ENCODE measurements at regions not wholly inside any gene's neighbourhood (a gene's known extent, or its start where the extent isn't known, plus 50 kb on each side); places are given as distances from the start of the nearest gene placed in this dataset.

DNA sequence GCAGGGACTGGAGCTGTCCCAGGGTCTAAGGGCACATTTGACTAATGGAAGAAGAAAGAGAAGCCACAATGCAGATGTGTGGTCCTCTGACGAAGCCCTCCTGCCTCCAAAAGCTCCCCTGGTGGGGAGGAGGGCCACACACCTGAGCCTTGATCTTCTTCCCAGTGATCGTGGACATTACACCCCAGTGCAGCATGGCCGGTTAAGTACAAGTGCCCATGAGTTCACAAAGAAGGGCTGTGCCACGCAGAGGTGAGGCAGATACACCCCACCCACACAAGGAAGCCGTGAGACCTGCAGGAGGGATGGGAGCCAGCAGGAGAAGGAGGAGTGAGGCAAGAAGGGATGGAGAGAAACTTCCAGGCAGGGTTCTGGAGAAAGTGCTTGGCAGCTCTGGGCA is 199.0 kb upstream of the MVB12B start:
- no peak for DNase-seq

- DNase-seq: no peak
Measured at GRCh38 chr9:126128494-126129142, 198.0 kb upstream of the MVB12B start.

GRCh38 chr9:126131066-126132010 is 195.3 kb upstream of the MVB12B start:
- no peak for DNase-seq

GRCh38 chr9:126132746-126133145 is 193.9 kb upstream of the MVB12B start:
- no peak for DNase-seq

DNA sequence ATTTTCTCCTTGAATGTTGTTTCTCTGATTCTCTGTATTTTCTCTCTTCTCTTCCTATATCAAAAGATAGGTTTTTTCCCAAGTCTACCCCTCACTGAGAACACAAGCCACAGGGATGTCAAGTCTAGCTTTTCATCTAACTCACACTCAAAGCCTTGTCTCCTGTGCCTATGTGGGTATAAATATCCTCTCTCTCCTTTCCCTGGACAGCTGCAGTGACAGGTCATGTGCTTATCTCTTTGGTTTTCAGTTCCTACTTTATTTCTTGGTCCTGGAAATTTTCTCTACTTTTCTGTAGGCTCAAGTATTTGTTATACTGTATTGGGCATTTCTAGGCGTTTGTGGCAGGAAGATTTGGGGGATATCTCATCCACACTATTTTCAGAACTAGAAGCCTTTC is 182.4 kb upstream of the MVB12B start:
- DNase-seq: no peak

DNA sequence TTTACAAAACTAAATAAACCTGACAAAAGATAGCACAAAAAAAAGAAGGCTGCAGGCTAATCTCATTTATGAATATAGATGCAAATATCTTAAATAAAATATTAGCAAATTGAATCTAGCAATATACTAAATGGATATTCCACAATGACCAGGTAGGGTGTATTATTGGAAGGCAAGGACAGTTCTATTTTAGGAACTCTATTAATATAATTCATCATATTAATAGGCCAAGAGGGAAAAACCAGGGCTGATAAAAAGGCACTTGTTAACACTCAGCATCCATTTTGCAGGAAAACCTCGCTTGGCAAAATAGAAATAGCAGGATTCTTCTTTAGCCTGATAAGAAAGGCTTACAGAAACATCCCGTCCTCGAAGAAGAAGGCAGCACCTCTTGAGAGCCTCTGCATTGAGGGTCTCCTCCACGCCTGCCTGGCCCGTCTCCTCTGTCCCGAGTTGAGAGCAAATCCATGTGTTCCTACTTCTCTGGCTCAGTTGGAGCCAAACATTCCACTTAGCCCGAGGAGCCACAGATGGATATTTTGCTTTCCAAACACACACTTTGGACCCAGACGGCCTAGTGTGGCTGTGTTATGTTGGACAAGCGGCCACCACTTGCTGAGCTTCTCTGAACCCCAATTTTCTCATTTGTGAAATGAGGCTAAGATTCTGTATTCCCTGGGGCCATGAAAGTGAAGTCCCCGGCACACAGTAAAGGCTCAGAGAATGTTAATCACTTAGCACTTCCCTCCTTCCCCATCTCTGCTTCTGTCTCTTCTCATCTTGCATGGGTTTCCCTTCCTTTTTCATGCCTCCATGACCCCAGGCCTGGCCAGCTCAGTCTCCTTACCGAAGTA is 181.8 kb upstream of the MVB12B start:
- DNase-seq: no peak

GRCh38 chr9:126145887-126146253 is 180.8 kb upstream of the MVB12B start:
- DNase-seq: no peak

DNA sequence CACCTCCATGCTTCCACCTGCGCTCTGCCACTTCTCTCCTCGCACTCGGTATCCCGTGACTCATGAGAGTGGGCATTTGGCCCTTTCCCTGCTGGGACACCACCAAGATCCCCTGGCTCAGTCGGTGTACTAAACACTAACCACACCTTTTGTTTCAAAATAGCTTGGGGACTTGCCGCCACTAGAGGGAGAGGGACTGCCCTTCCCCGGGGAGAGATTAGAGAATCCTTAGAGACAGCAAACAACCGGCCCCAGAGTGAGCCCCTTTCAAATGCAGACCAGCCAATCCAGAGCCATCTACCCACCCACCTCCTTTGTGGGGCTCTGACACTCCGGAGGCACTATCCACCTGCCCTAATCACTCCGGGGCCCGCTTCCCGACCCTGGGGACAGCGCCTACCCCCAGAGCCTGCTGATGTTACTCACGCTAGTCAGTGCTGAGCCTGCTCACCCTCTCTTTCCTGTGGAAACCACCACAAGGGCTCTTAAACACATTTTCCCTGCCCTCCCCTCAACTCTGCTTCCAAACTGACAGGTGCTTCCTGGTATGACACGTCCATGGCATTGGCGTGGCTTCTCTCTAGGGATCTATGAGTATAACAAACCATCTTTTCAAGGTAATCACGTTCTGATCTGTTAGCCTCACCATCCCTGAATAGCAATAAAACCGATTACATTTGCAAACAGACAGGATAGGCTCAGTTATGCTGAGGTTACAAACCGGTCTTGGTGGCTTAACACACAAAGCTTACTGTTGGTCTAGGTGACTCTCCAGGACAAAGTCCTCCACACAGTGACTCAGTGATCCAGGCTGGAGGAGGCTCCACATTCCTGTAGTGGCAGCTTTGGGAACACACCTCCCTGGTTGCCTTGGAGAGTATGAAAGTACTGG is 180.1 kb upstream of the MVB12B start:
- no peak for DNase-seq

GRCh38 chr9:126147186-126147935 is 179.3 kb upstream of the MVB12B start:
- no peak for DNase-seq

- no peak for DNase-seq
Measured at GRCh38 chr9:126147936-126148870, 178.4 kb upstream of the MVB12B start.

DNA sequence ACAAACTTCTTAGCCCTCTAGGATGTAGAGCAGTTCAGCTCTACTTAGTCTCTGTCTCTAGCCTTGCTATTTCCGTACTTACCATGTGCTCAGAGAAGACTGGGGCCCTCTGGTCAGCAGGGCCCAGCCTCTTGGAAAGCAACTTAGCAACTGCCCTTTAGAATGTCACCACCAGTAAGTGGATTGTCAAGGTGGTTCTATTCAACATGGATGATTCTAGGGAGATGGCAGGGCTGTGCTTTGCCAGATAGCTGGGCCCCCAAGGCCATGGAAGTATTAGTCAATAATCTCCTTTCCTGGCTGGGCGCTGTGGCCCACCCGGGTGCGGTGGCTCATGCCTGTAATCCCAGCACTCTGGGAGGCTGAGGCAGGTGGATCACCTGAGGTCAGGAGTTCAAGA is 177.6 kb upstream of the MVB12B start:
- DNase-seq: no peak

GRCh38 chr9:126149661-126150060 is 177.0 kb upstream of the MVB12B start:
- DNase-seq: no peak

DNA sequence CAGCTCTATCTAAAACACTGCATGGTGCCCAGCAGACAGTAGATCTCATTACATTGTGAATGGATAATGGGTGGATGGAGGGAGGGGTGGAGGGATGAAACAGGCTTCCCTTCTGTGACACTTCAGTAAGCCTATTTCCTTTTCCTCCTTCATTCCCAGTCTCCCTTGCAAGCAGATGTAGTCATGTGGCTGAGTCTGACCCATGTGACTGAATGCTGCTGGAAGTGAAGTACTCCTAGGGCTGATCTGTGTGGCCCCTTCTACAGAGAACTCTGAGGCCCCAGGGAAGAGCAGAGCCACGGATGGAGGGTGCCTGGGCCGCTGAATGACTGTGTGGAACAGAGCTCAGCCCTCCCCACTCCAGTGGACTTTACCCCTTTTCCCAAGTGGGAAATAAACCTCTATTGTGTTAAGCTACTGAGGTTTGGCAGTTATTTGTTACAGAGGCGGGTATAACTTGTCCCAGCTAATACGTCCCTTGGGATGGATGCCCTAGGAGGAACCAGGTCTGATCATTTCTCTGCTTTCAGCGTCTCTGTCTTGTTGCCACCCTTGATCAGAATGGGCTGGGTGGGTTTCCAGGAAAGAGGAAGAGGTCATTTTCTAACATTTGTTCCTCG is 176.1 kb upstream of the MVB12B start:
- DNase-seq: no peak

GRCh38 chr9:126151031-126151685 is 175.5 kb upstream of the MVB12B start:
- no peak for DNase-seq

GRCh38 chr9:126151686-126152134 is 174.9 kb upstream of the MVB12B start:
- no peak for DNase-seq

DNA sequence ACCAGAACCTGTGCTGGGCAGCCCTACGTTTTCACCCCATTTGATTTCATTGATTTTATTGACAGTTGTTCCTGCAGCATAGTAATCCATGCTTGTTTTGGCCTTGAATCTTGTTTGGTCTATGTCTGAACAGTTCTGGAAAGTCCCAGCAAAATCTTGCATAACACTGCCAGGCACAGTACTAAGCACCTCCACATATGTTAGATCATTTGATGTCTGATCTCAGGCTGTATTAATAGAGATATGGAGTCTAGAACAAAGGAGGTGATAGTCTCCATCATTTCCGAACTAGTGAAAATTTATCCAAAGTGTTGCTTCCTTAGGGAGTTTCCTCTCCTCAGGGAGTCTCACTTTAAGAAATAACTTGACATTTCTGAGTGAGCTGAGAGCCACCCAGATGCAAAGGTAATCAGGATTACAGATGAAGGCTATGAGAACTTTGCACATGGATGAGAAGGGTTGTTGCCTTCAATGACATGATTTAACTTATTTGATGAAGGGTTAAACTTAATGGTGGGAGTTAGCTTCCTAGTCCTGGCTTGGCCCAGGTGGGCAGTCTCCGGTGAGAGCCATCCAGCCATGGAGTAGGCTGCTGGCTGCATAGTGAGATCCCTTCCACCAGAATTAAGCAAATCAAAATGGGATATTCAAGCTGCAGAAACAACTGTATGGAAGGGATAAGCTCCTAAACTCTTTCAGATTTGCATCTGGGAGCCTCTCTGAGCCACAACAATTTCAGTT is 173.8 kb upstream of the MVB12B start:
- DNase-seq: no peak

- no peak for DNase-seq
Measured at GRCh38 chr9:126153382-126153781, 173.2 kb upstream of the MVB12B start.

DNA sequence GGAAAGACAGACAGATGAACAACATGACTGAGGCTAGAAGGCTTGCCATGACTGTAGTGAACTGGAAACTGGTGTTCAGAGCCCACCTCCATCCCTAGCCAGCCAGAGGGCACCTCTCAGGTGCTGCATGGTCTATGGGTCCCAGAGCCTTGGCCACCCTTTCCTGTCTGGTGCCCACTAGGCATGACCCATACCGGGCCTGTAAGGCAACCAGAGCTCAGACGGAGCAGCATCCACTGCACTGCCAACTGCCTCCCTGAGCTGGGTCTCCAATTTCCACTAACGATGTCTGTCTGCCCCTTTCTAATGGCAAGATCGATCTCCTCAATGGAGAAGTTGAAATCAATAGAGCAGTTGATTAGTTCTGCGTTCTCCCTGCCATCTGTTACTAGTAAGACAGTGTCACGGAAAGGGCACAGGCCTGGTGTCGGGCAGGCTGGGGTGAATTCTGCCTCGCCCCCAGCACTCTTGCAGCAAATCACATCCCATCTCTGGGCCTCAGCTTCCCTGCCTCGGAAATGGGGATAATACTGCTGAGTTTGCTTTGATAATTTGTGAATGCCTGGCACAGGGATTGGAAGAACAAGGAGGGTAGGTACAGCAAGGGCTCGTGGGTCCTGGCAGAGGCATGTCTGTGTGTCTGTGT is 172.3 kb upstream of the MVB12B start:
- no peak for DNase-seq

Measured in activated CD4-positive, CD25-positive, alpha-beta regulatory T cell (primary cell).